ENCODE measurements at regions not wholly inside any gene's neighbourhood (a gene's known extent, or its start where the extent isn't known, plus 50 kb on each side); places are given as distances from the start of the nearest gene placed in this dataset.

DNA sequence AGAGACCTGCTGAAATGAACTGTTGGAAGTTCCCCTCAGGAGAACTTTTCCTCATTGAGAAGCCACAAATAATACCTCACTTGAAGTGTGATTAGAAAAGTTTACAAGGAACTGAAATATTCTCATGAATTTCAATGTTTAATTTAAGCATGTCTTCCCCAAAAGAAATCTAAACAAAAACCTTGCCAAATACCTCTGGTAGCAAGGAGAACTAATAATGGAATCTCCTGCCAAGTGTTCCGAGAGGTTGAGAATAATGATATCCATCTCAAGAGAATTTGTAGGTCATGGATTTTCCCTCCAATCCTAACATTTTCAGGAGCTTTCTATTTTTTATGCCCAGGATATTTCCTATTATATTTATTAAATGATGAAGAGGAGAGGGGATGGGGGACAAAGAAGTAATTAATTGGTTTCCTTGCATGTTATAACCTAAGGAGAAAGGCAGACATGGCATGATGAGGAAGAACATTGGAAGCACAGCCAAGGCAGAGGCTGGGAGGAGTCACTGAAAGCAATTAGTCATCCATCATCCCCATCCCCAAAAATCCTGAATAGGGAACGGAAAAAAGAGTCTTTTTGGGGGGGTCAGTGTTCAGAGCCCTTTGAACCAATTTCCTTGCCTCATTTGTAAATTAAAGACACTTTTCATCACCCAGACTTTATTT, 93.6 kb upstream of the IL6 start:
- ChIA-PET CTCF (interaction anchor here (0.8 kb wide), 1 partner anchor 29 kb away, joined by 3 read pairs; no protein-coding TSS in a partner anchor), POLR2A (no interaction called here)
- H3K4me3 ChIP-seq (ENCODE audit: low read depth, low read length), result no peak overlapping the region
- H3K27me3 ChIP-seq (ENCODE audit: control insufficient read depth, insufficient read depth, low read length), result no peaks in the 10 kb centered on the region
- DNase-seq (ENCODE audit: low read depth), result no peak
- H3K36me3 ChIP-seq (ENCODE audit: control insufficient read depth, insufficient read depth, low read length), result no peaks in the 10 kb centered on the region
- TF ChIP-seq, protein P1, sequence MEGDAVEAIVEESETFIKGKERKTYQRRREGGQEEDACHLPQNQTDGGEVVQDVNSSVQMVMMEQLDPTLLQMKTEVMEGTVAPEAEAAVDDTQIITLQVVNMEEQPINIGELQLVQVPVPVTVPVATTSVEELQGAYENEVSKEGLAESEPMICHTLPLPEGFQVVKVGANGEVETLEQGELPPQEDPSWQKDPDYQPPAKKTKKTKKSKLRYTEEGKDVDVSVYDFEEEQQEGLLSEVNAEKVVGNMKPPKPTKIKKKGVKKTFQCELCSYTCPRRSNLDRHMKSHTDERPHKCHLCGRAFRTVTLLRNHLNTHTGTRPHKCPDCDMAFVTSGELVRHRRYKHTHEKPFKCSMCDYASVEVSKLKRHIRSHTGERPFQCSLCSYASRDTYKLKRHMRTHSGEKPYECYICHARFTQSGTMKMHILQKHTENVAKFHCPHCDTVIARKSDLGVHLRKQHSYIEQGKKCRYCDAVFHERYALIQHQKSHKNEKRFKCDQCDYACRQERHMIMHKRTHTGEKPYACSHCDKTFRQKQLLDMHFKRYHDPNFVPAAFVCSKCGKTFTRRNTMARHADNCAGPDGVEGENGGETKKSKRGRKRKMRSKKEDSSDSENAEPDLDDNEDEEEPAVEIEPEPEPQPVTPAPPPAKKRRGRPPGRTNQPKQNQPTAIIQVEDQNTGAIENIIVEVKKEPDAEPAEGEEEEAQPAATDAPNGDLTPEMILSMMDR (IDR thresholded peaks at IDR 0.05; ENCODE audit: insufficient read depth, low read depth, low read length), result no peak

DNA sequence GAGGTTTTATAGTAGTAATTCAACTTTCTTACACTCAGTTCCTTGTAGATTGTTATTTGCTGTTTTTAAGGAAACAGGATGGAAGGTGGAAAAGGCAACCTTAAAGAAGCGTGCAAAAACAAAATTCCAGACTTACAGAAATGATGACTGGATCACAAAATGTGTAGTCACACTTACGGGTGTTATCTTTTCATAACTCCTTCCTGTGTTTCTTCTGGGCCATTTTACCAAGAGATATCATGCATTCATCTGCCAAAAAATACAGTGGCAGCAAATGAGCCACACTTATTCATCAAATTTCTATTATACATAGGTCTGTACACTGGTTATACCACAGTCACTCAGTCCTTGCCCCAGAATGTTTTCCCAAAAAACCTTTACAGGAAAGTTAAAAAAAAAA, 94.3 kb upstream of the IL6 start:
- CTCF ChIA-PET, result interaction anchor here (1.0 to 1.4 kb wide), 2 partner anchors 10 to 12 kb away, joined by 3 to 5 read pairs; no protein-coding TSS in a partner anchor
- Histone ChIP-seq H3K27me3 (ENCODE audit: control insufficient read depth, insufficient read depth, low read length) (no peaks in the 10 kb centered on the region), H3K36me3 (ENCODE audit: control insufficient read depth, insufficient read depth, low read length) (no peaks in the 10 kb centered on the region), H3K4me3 (ENCODE audit: low read depth, low read length) (no peak overlapping the region)
- TF ChIP-seq, protein P1 (IDR thresholded peaks at IDR 0.05; ENCODE audit: insufficient read depth, low read depth, low read length), result no peak
- POLR2A ChIA-PET, result no interaction called here
- DNase-seq (ENCODE audit: low read depth), result no peak

DNA sequence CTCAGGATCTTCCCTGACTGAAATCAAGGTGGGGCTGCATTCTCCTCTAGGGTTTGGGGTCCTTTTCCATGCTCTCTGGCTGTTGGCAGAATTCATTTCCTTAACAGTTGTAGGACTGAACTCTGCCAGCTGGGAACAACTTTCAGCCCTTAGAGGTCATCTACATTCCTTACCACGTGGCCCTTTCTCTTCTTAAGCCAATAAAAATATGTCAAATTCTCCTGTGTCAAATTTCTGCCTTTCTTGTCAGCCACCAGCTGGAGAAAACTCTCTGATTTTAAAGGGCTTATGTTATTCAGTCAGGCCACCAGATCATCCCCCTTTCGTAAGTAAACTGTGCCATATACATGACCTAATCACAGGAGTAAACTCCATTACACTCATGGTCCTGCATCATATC, 95.3 kb upstream of the IL6 start:
- Histone ChIP-seq H3K4me3 (ENCODE audit: low read depth, low read length) (no peak overlapping the region), H3K27me3 (ENCODE audit: control insufficient read depth, insufficient read depth, low read length) (no peaks in the 10 kb centered on the region), H3K36me3 (ENCODE audit: control insufficient read depth, insufficient read depth, low read length) (no peaks in the 10 kb centered on the region)
- POLR2A ChIA-PET, result no interaction called here
- CTCF ChIA-PET, result interaction anchor here (0.7 to 1.4 kb wide), 4 partner anchors 11 to 429 kb away, joined by 3 to 5 read pairs (median 3); no protein-coding TSS in a partner anchor
- TF ChIP-seq, protein P1 (IDR thresholded peaks at IDR 0.05; ENCODE audit: insufficient read depth, low read depth, low read length), result no peak
- DNase-seq (ENCODE audit: low read depth), result no peak

DNA sequence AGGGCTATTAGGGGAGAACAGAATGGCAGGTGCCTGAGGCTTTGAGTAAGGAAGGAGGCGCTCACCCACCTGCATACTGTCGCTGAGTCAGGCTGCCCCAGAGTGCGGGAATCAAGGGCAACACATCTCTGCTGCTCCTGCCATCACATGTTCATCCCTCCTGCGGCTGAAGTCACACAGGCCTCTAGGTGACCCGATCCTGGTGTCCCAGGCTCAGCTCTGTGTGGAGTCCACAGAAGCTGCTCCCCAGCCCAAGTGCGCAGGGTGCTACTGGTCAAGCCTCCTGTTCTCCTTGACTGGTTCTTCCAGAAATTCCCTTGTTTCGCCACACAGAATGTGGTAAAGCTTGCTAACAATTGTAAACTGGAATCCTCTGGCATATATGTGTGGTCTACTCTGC, 96.9 kb upstream of the IL6 start:
- H3K4me3 ChIP-seq (ENCODE audit: low read depth, low read length), result no peak overlapping the region
- TF ChIP-seq, protein P1 (IDR thresholded peaks at IDR 0.05; ENCODE audit: insufficient read depth, low read depth, low read length), result no peak
- CTCF ChIA-PET, result no interaction called here
- no peaks in the 10 kb centered on the region for H3K27me3 ChIP-seq (ENCODE audit: control insufficient read depth, insufficient read depth, low read length)
- H3K36me3 ChIP-seq (ENCODE audit: control insufficient read depth, insufficient read depth, low read length), result no peaks in the 10 kb centered on the region
- DNase-seq (ENCODE audit: low read depth), result no peak
- POLR2A ChIA-PET, result no interaction called here

DNA sequence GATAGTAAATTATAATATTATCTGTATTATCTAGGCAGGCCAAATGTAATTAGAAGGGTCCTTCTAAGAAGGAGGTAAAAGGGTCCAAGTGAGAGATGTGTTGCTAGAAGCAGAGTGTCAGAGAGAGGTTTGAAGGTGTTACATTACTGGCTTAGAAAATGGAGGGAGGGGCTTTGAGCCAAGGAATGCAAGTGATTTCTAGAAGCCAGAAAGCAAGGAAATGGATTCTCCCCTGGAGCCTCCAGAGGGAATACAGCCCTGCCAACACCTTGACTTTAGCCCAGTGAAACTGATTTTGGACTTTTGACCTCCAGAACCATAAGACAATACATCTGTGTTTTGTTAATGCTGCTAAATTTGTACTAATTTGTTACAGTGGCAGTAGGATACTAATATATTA, 97.9 kb upstream of the IL6 start:
- H3K4me3 ChIP-seq (ENCODE audit: low read depth, low read length), result no peak overlapping the region
- no peaks in the 10 kb centered on the region for H3K27me3 ChIP-seq (ENCODE audit: control insufficient read depth, insufficient read depth, low read length)
- DNase-seq (ENCODE audit: low read depth), result no peak
- POLR2A ChIA-PET, result no interaction called here
- CTCF ChIA-PET, result no interaction called here
- TF ChIP-seq, protein P1 (IDR thresholded peaks at IDR 0.05; ENCODE audit: insufficient read depth, low read depth, low read length), result no peak
- no peaks in the 10 kb centered on the region for H3K36me3 ChIP-seq (ENCODE audit: control insufficient read depth, insufficient read depth, low read length)

Data from BJ (cell line).